Choroid plexus epithelial cell (primary cell): ENCODE measurements at regions not wholly inside any gene's neighbourhood (a gene's known extent, or its start where the extent isn't known, plus 50 kb on each side); places are given as distances from the start of the nearest gene placed in this dataset.
"Not testable (repeated sequence)": the region's sequence is repeated elsewhere in the genome, so short reads cannot be mapped to it uniquely, and the experiment has no call there.

Source experiments
- DNase-seq: peaks from one replicate; pipeline ENCODE4 v3.0.0-alpha.2; 2010; ENCODE audit warnings: low read depth
- H3K4me3 ChIP-seq: 2 replicates; pipeline ENCODE4 v1.5.1; 2011; ENCODE audit warnings: low read depth, mild to moderate bottlenecking, control low read depth, low read length, moderate library complexity

DNA sequence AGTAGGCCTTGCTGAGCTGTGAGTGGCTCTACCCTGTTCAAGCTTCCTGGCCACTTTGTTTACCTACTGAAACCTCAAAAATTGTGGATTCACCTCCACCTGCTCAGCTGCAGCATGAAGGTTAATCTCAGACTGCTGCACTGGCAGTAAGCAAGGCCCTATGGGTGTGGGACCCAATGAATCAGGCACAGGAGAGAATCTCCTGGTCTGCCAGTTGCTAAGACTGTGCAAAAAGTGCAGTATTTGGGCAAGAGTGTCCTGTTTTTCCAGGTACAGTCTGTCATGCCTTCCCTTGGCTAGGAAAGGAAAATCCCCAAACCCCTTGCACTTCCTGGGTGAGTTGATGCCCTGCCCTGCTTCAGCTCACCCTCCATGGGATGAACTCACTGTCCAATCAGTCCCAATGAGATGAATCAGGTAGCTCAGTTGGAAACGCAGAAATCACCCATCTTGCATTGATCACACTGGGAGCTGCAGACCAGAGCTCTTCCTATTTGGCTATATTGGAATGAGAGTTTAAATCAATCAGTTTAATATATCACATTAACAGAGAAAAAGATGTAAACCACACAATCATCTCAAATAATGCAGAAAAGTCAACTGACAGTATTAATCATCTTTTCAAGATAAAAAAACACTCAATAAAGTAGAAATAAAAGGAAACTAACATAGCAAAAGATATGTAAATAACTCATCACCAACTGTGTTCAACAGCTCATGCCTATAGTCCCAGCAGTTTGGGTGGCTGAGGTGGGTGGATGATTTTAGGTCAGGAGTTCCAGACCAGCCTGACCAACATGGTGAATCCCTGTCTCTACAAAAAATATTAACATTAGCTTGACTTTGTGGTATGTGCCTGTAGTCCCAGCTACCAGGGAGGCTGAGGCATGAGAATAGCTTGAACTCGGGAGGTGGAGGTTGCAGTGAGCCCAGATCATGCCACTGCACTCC lies 1638.4 kb downstream of the SPATA31A7 start:
- not testable (repeated sequence) for H3K4me3 ChIP-seq, DNase-seq

DNA sequence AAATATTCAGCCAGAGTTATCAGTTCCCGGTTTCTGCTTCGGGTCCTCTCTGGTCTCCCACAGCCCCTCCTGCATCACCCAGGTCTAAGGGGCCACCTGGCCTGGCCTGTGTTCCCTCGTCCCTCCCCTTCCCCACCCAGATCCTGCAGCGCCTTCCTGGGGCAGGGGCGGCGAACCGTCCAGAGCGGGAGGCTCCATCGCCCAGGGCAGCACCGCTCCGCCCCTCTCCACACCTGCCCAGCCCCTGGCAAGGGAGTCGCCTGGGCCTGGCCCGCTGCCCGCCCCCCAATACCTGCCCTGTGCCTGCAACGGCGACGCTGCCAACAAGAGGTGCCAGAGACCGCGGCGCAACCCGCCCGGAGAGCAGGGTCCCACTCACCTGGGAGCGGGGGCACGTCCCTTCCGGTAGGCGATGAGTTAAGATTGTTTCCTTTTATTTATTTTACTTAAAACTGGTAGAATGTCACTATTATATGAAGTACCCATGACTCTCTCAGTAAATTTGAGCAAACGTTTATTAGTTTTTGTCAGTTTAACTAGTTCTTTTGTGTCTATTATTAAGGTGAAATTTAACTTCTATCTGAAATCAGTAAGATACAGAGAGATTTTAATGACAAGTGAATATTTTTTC lies 1641.1 kb downstream of the SPATA31A7 start:
- H3K4me3 ChIP-seq, DNase-seq: not testable (repeated sequence)

DNA sequence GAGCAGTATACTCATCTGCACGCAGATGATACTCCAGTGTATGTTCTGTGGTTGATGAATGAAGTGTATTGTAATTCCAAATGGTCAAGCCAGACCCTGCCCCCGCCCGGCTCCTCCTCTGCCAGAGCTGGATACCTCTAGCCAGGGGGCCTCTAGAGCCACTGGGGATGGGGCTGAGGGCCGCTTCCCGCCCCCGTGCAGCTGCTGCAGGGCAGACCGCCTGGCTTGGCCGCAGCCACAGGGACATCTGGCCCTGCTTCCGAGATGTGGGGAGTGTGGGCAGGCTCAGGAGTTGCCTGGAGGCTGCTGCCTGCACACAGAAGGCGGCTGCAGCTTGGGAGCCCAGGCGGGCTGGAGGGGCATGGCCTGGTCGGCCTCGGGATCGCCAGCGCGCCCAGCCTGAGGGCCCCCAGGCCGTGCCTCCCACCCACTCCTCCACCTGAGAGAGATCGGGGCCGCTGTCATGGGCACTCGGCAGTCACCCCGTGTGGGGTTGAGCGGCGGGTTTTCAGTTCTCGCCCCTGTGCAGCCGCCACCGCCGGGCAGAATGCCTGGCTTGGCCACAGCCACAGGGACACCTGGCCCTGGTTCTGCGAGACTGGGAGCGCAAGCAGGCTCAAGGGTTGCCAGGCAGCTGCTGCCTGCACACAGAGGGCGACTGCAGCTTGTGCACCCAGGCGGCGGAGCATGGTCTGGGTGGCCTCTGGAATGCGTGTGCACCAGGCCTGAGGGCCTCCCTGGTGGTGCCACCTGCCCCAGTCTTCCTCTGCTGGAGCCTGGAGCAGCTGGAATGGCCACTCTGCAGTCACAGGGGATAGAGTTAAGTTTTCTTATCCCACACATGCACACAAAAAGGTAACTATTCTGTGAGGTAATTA lies 1643.7 kb downstream of the SPATA31A7 start:
- not testable (repeated sequence) for H3K4me3 ChIP-seq, DNase-seq

DNA sequence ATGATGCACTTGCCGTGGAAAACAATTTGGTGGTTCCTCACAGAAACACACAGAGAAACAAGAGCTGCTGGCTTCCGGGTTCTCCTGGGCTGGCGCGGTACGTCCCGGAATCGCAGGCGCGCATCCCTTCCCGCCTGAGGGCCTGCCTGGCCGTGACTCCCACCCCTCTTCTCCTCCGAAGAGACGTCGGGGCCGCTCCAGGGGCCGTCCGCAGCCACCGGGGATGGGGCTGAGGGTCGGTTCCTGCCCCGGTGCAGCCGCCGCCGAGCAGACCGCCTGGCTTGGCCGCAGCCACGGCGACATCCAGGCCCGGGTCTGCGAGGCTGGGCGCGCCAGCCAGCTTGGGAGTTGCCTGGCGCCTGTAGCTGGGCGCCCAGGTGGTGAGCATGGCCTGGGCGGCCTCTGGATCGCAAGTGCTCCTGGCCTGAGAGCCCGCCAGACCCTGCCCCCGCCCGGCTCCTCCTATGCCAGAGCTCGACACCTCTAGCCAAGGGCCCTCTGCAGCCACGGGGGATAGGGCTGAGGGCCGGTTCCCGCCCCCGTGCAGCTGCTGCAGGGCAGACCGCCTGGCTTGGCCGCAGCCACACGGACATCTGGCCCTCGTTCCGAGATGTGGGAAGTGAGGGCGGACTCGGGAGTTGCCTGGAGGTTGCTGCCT lies 1647.5 kb downstream of the SPATA31A7 start:
- DNase-seq, result peak; percentile 10
- peak overlapping the region; percentile 26 for H3K4me3 ChIP-seq

DNA sequence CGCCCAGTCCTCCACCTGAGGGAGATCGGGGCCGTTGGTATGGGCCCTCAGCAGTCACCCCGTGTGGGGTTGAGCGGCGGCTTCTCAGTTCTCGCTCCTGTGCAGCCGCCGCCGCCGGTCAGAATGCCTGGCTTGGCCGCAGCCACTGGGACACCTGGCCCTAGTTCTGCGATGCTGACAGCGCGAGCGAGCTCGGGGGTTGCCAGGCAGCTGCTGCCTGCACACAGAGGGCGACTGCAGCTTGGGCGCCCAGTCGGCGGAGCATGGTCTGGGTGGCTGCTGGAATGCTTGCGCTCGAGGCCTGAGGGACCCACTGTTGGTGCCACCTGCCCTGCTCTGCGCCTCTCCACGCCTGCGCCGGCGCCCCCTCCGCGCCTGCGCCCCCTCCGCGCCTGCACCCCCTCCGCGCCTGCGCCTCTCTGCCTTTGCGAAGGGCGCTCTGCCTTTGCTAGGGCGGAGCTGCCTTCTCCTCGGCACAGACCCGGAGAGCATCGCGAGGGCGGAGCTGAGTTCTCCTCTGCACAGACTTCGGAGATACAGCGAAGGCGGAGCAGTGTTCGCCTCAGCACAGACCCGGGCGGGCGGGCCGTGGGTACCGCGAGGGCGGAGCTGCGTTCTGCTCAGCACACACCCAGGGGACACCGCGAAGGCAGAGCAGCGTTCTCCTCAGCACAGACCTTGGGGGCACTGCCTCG lies 1648.3 kb downstream of the SPATA31A7 start:
- peak overlapping the region; percentile 54 for H3K4me3 ChIP-seq
- peak; percentile 79 for DNase-seq

DNA sequence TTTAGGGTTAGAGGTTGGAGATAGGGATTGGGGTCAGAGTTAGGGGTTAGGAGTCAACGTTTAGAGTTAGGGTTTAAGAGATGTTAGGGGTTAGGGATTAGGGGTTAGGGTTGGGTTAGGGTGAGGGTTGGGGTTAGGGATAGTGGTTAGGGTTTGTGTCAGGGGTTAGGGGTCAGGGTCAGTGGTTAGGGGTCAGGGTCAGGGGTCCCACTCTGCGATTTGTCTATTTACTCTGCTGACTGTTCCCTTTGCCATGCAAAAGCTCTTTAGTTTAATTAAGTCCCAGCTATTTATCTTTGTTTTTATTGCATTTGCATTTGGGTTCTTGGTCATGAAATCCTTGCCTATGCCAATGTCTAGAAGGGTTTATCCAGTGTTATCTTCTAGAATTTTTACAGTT lies 1649.3 kb downstream of the SPATA31A7 start:
- H3K4me3 ChIP-seq, DNase-seq: not testable (repeated sequence)

DNA sequence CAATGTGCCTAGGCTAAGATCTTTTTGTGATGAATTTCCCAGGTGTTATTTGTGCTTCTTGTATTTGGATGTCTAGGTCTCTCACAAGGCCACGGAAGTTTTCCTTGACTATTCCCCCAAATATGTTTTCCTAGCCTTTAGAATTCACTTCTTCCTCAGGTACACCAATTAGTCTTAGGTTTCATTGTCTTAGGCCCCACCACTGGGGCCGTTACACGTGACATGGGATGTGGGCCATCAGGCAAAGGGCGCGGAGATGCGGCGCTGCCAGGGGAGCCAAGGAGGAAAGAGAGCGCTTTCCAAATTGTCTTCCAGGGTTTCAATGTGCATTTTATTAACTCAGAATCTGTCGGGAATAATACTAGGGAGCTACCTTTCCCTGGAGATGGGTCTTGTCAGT lies 1653.3 kb downstream of the SPATA31A7 start:
- H3K4me3 ChIP-seq, result not testable (repeated sequence)

DNA sequence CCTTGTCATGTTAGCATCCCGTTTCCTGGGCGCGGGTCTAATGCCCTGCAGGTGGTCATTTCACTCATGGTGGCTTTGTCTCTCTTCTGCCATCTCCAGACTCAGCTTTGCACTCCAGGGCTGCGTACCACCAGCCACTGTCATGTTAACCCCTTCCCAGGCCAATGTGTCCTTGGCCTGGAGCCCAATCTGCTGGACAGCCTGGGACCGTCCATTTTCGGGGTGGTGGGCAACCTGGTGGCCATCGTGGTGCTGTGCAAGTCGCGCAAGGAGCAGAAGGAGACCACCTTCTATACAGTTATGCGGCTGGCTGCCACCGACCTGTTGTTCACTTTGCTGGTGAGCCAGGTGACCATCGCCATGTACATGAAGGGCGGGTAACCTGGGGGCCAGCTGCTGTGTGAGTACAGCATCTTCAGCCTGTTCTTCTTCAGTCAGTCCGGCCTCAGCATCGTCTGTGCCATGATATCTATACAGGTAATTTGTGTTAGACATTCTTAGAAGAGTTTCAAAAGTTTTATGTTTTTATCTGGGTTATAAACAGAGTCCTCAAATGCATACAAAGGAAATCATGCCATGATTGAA lies 1654.0 kb downstream of the SPATA31A7 start:
- H3K4me3 ChIP-seq, DNase-seq: not testable (repeated sequence)

More for the DNA sequence above, 1653.3 kb downstream of the SPATA31A7 start:
- DNase-seq, result not testable (repeated sequence)

DNA sequence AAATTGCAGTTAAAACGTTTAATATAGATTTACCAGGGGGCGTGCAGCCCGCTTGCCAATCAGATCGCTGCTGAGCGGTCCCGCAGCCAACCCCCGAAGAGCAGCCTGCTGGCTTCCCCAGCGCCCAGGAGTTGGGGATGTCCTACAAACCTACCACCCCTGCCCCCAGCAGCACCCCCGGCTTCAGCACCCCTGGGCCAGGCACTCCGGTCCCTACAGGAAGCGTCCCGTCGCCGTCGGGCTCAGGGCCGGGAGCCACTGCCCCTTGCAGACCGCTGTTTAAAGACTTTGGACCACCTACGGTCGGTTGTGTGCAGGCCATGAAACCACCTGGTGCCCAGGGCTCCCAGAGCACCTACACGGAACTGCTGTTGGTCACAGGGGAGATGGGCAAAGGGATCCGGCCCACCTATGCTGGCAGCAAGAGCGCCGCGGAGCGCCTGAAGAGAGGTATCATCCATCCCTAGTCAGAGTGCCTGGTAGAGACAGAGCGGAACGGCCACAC lies 1654.9 kb downstream of the SPATA31A7 start:
- not testable (repeated sequence) for DNase-seq, H3K4me3 ChIP-seq

DNA sequence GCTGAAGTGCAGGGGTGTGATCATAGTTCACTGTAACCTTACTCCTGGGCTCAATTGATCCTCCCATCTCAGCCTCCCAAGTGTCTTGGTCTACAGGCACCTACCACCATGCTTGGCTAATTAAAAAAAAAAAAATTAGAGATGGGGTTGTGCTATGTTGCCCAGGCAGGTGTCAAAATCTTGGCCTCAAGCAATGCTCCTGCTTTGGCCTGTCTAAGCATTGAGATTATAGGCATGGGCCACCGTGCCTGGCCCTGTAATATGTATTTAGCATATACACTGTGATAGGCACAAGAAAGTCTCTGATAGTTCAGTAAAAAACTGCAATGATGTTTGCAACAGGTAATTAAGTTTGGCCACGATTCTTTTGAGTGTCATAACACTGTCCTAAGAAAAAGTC lies 1658.4 kb downstream of the SPATA31A7 start:
- not testable (repeated sequence) for H3K4me3 ChIP-seq, DNase-seq

DNA sequence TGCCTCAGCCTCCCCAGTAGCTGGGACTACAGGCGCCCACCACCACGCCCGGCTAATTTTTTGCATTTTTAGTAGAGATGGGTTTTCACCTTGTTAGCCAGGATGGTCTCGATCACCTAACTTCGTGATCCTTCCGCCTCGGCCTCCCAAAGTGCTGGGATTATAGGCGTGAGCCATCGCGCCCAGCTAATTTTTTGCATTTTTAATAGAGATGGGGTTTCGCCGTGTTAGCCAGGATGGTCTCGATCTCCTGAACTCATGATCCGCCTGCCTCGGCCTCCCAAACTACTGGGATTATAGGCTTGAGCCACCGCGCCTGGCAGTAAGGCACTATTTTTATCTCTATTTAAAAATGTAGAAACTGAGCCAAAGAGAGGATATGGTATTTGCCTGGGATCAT lies 1660.2 kb downstream of the SPATA31A7 start:
- not testable (repeated sequence) for DNase-seq, H3K4me3 ChIP-seq

DNA sequence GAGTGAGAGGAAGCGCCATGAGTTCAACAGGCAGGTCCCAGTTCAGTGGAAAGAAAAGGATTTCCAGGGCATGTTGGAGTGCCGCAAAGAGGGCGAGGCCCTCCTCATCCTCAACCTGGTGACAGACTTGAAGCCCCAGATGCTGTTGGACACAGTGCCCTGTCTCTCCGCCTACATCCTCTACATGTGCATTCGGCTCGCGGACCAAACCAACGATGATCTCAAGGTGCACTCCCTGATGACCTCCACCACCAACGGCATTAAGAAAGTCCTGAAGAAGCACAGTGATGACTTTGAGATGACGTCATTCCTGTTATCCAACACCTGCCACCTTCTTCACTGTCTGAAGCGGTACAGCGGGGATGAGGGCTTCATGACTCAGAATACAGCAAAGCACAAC lies 1667.4 kb downstream of the SPATA31A7 start:
- DNase-seq, H3K4me3 ChIP-seq: not testable (repeated sequence)

DNA sequence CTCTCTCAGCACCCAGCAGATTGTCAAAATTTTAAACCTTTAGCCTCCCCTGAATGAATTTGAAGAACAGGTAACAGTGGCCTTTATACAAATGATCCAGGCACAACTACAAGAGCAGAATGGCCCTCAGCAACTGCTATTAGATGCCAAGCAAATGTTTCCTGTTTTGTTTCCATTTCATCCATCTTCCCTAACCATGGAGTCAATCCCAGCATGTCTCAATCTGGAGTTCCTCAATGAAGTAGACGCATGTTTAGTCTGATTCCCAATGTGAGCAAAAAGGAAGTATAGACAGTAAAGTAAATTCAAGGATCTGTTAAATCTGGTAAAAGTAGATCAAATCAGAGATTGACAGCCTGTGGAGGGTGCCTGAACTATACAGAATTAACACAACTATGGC lies 1668.4 kb downstream of the SPATA31A7 start:
- H3K4me3 ChIP-seq, DNase-seq: not testable (repeated sequence)

DNA sequence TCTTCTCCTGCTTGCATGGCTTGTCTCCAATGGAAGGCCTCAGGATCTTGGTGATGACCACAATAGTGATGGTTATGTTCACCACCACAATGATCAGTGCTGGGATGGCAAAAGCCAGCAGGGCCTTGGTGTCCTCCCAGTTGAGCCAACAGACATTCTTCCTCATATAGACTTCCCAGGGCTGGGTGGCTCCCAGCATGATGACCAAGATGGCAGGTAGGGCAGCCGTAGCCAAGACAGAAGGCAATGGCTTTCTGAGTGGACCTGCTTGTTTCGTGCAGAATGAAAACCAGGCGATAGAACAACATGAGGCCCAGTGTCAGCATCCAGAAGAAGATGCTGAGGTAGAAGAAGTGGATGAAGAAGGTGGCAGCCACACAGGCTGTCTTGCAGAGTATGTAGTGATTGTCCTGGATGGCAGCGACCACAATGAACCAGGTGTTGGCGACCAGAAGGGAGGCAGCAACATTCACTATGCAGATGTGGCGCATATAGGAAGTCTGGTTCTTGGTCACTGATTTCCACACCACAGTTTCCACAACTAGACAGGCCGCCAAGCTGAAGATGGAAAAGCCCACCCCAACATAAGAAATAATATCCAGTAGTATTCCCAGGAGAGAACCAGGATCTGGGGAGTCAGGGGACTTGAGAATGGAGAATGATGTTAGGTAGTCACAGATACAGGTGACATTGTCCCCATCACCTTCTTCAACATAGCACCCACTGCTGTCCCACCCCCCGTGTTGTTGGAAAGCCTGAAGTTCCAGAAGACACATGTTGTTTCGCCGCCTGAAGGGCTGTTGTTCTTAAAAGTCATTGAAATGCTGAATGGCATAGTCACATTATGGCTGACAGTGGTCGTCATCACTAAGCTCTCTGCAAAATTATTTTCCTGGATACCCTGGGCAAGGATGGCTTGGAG lies 1671.4 kb downstream of the SPATA31A7 start:
- H3K4me3 ChIP-seq, DNase-seq: not testable (repeated sequence)

DNA sequence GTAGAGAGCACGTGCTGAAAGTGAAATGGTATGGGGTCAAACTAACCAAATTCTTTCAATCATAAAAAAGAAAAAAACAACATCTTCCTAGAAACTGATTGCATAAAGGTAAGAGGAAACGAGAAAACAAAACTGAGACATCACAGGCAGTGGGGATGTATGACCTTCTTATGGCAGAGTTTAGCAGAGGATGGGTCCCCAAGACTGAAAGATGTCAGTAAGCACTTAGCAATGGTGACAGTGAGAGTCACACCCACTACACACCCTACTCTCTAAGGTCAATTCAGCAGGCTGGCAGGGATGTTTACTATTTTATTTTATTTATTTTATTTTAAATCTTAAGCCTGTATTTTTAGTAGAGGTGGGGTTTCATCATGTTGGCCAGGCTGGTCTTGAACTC lies 1672.3 kb downstream of the SPATA31A7 start:
- DNase-seq, H3K4me3 ChIP-seq: not testable (repeated sequence)

DNA sequence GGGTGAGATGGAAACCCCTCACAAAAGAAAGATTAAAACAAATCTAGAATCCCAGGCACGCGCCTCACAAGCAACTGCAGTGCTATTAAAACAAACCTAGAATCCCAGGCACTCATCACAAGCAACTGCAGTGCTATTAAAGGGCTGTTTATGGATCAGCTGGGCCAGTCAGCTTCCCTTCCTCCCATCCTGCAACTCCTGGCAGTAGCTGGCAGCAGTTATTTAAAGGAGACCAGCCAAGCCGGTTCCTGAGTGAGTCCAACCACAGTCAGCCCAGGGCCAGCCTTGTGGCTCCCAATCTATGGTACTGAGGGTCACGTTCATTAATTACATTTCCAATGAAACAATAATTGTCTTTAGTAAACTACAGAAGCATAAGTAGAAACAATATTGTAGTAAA lies 1673.5 kb downstream of the SPATA31A7 start:
- not testable (repeated sequence) for DNase-seq, H3K4me3 ChIP-seq

DNA sequence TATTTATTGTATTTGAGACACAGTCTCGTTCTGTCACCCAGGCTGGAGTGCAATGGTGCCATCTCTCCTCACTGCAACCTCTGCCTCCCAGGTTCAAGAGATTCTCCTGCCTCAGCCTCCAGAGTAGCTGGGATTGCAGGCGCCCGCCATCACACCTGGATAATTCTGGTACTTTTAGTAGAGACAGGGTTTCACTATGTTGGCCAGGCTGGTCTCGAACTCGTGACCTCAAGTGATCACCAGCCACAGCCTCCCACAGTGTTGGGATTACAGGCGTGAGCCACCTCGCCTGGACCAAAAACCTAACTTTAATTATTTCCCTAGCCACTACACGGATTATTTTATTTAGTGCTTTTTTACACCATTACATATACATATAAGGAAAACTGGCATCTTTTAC lies 1674.0 kb downstream of the SPATA31A7 start:
- DNase-seq, H3K4me3 ChIP-seq: not testable (repeated sequence)
